ENCODE measurements at regions not wholly inside any gene's neighbourhood (a gene's known extent, or its start where the extent isn't known, plus 50 kb on each side); places are given as distances from the start of the nearest gene placed in this dataset.

GRCh38 chr3:101950510-101950909 is 101.2 kb downstream of the NFKBIZ start:
- intact Hi-C loops (cut with micrococcal nuclease; ENCODE audit: unreplicated experiment) = no loop called here
- Histone ChIP-seq H3K27me3 (ENCODE audit: control insufficient read depth in 1 of 2, insufficient read depth in 2 of 2, low read length in 2 of 2) (no peaks in the 10 kb centered on the region; a peak in 1 of 5 replicates), H3K79me2 (ENCODE audit: insufficient read depth, low read length) (no peaks in the 10 kb centered on the region), H2AFZ (ENCODE audit: low read length) (no peak overlapping the region), H3K4me3 (replicated peaks in 1 of 3; ENCODE audit: insufficient read depth in 1 of 3, low read depth in 2 of 3, low read length in 3 of 3) (no peak overlapping the region), H3K4me2 (ENCODE audit: low read depth, low read length) (no peak overlapping the region), H3K27ac (ENCODE audit: extremely low read length, insufficient read depth, low read length) (no peak overlapping the region), H3K36me3 (replicated peaks in 1 of 2; ENCODE audit: control insufficient read depth in 1 of 2, insufficient read depth in 2 of 2, low read length in 2 of 2) (no peaks in the 10 kb centered on the region), H3K4me1 (ENCODE audit: insufficient read depth, low read length) (no peaks in the 10 kb centered on the region), H3K9ac (ENCODE audit: insufficient read depth, low read depth, low read length) (no peak overlapping the region), H3K9me3 (ENCODE audit: low read length) (no peaks in the 10 kb centered on the region), H4K20me1 (ENCODE audit: insufficient read depth, low read length) (no peaks in the 10 kb centered on the region)
- WGBS (ENCODE audit: low lambda C conversion rate) = 34% methylated on average over 4 of the region's 4 CpGs
- no peak for DNase-seq (ENCODE audit: low spot score)
- no TSS peak for BruUV-seq (replicated peaks)
- POLR2A ChIA-PET = no interaction called here
- ATAC-seq = no peak
- TF ChIP-seq ZNF567 (CRISPR knock-in tag; IDR thresholded peaks at IDR 0.05; ENCODE audit: borderline replicate concordance) (no peak), ZNF782 (CRISPR knock-in tag; IDR thresholded peaks at IDR 0.05; ENCODE audit: borderline replicate concordance) (no peak), ZMAT3 (CRISPR knock-in tag; conservative IDR thresholded peaks at IDR 0.05) (no peak), TERF1 (CRISPR knock-in tag; IDR thresholded peaks at IDR 0.05) (no peak), MBD4 (IDR thresholded peaks at IDR 0.05; ENCODE audit: borderline replicate concordance, low read length) (no peak), NR1H2 (CRISPR knock-in tag; IDR thresholded peaks at IDR 0.05; ENCODE audit: borderline replicate concordance, low read depth) (no peak), MATR3 (CRISPR knock-in tag; IDR thresholded peaks at IDR 0.05) (no peak), ZNF619 (CRISPR knock-in tag; IDR thresholded peaks at IDR 0.05) (no peak), KMT2A (CRISPR knock-in tag; IDR thresholded peaks at IDR 0.05) (no peak), SP4 (CRISPR knock-in tag; IDR thresholded peaks at IDR 0.05) (no peak), REL (CRISPR knock-in tag; conservative IDR thresholded peaks at IDR 0.05) (no peak), ZNF629 (CRISPR knock-in tag; conservative IDR thresholded peaks at IDR 0.05) (no peak)
- TF ChIP-seq, protein P1, sequence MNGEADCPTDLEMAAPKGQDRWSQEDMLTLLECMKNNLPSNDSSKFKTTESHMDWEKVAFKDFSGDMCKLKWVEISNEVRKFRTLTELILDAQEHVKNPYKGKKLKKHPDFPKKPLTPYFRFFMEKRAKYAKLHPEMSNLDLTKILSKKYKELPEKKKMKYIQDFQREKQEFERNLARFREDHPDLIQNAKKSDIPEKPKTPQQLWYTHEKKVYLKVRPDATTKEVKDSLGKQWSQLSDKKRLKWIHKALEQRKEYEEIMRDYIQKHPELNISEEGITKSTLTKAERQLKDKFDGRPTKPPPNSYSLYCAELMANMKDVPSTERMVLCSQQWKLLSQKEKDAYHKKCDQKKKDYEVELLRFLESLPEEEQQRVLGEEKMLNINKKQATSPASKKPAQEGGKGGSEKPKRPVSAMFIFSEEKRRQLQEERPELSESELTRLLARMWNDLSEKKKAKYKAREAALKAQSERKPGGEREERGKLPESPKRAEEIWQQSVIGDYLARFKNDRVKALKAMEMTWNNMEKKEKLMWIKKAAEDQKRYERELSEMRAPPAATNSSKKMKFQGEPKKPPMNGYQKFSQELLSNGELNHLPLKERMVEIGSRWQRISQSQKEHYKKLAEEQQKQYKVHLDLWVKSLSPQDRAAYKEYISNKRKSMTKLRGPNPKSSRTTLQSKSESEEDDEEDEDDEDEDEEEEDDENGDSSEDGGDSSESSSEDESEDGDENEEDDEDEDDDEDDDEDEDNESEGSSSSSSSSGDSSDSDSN (CRISPR knock-in tag; IDR thresholded peaks at IDR 0.05) = no peak
- in situ Hi-C loops (cut with HindIII; ENCODE audit: extremely low pct_ligation_motif_present, low pct_unique_long_range_greater_than_20kb) = no loop called here
- CTCF ChIA-PET (ENCODE audit: low intra/inter-chr PET ratio, low total read pairs) = no interaction called here
- no peak for FAIRE-seq
